ENCODE measurements at regions not wholly inside any gene's neighbourhood (a gene's known extent, or its start where the extent isn't known, plus 50 kb on each side); places are given as distances from the start of the nearest gene placed in this dataset.

DNA sequence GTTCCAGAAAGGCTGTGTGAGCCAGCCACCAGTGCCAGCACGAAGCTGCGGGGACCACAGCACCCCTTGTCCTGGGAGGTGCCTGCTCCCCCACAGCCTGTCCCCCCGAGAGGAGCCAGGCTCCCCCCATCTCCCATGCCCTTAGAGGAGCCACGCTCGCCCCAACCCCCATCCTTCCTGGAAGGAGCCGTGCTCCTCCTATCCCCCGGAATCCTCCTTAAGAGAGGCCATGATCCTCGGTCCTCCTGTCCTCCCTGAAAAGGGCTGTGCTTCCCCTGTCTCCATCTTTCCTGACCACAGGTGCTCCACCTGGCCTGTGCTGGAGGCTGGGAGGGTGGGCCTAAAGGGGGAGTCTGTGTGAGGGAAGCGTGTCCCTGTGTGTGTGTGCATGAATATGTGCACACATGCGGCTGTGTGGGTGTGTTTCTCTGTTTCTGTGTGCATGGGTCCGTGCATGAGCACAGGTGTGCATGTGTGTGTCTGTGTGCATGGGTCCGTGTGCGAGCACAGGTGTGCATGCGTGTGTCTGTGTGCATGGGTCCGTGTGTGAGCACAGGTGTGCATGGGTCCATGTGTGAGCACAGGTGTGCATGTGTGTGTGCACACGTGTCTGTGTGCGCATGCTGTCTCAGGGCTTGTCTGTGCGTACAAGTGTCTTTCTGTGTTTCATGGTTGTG lies 80.3 kb downstream of the RTP5 start:
- no peak overlapping the region for H4K91ac ChIP-seq (ENCODE audit: insufficient read length, low read depth, low read length)
- no peak overlapping the region for H2AFZ ChIP-seq (ENCODE audit: low read length)
- no peak overlapping the region for H3K27ac ChIP-seq (ENCODE audit: insufficient read length, low read depth, low read length)
- peak overlapping the region in 1 of 2 experiments; percentile 0; a peak in 1 of 5 replicates for H3K4me3 Mint-ChIP-seq
- H3K4me2 ChIP-seq (ENCODE audit: insufficient read depth, insufficient read length, low read length), result no peak overlapping the region
- H2BK5ac ChIP-seq (ENCODE audit: insufficient read length, low read length), result no peak overlapping the region
- no peak for TF ChIP-seq CTCF (conservative IDR thresholded peaks at IDR 0.05)
- H2BK15ac ChIP-seq (ENCODE audit: low read depth, low read length), result no peak overlapping the region
- peaks cover 11% of the 10 kb centered on the region; the same call in 1 of the 2 replicates for H3K27me3 ChIP-seq (ENCODE audit: insufficient read depth, low read length)
- H3T11ph ChIP-seq (ENCODE audit: low read length), result no peak overlapping the region
- peaks cover 17 to 21% of the 10 kb centered on the region in 2 experiments for H3K4me1 Mint-ChIP-seq
- H3K4me1 ChIP-seq (ENCODE audit: insufficient read depth, low read length), result peaks cover 4% of the 10 kb centered on the region; the same call in 1 of the 2 replicates
- H3K27me3 Mint-ChIP-seq (ENCODE audit: low read depth), result peaks cover 82% of the 10 kb centered on the region
- H3K4ac ChIP-seq (ENCODE audit: low read depth, low read length), result no peak overlapping the region
- peaks cover 5 to 6% of the 10 kb centered on the region in 2 experiments; a peak in 4 of 5 replicates for H3K9me3 Mint-ChIP-seq
- H4K8ac ChIP-seq (replicated peaks; ENCODE audit: insufficient read length, low read depth, low read length), result no peak overlapping the region
- no peak overlapping the region for H2BK20ac ChIP-seq (ENCODE audit: low read depth, low read length, poor library complexity, severe bottlenecking)
- H4K20me1 ChIP-seq (ENCODE audit: control insufficient read depth, insufficient read depth, insufficient read length), result no peaks in the 10 kb centered on the region
- H3K56ac ChIP-seq (ENCODE audit: insufficient read length, low read depth, low read length), result no peak overlapping the region
- H2BK12ac ChIP-seq (ENCODE audit: insufficient read length, low read depth, low read length), result no peak overlapping the region
- peaks cover 0 to 6% (median 5%) of the 10 kb centered on the region in 3 experiments; a peak in 4 of 7 replicates for H3K36me3 Mint-ChIP-seq (ENCODE audit: insufficient read depth in 1 of 3, low read depth in 3 of 3)
- no peak overlapping the region for H3K27ac Mint-ChIP-seq
- no peaks in the 10 kb centered on the region for H3K9me3 ChIP-seq (ENCODE audit: control insufficient read depth, low read depth, low read length)
- no peak overlapping the region for H3K23ac ChIP-seq (ENCODE audit: insufficient read length, low read depth, low read length)
- H3K79me2 ChIP-seq (ENCODE audit: insufficient read depth, low read length), result no peaks in the 10 kb centered on the region
- H4K5ac ChIP-seq (ENCODE audit: insufficient read length, low read depth, low read length), result no peak overlapping the region
- no peak overlapping the region for H3K9ac ChIP-seq (ENCODE audit: extremely low read depth, insufficient read length, low read length)
- H3K23me2 ChIP-seq (ENCODE audit: insufficient read length, low read depth, low read length, poor library complexity, severe bottlenecking), result peaks cover 2% of the 10 kb centered on the region
- no peak overlapping the region for H3K18ac ChIP-seq (ENCODE audit: insufficient read length, low read depth, low read length)
- no peak overlapping the region; the same call in 1 of the 2 replicates for H3K14ac ChIP-seq (ENCODE audit: insufficient read depth, low read length)
- no peak overlapping the region for H2BK120ac ChIP-seq (ENCODE audit: low read depth, low read length, poor library complexity, severe bottlenecking)
- no peak for DNase-seq
- no peak overlapping the region for H2AK5ac ChIP-seq (ENCODE audit: insufficient read length, low read length)
- no CpG with 5 or more reads among the region's 18 CpGs for WGBS (ENCODE audit: extremely low coverage, insufficient read length, low lambda C conversion rate)
- no peaks in the 10 kb centered on the region for H3K79me1 ChIP-seq (ENCODE audit: insufficient read depth, low read depth, low read length, poor library complexity, severe bottlenecking)
